HG02938 (cell line): ENCODE measurements at regions not wholly inside any gene's neighbourhood (a gene's known extent, or its start where the extent isn't known, plus 50 kb on each side); places are given as distances from the start of the nearest gene placed in this dataset.
"Not testable (repeated sequence)": the region's sequence is repeated elsewhere in the genome, so short reads cannot be mapped to it uniquely, and the experiment has no call there.

Experiments used
- ATAC-seq: cut with Tn5 transposase; IDR thresholded peaks from one replicate; pipeline ENCODE4 v1.9.1; 2021; ENCODE audit warnings: mild to moderate bottlenecking, moderate library complexity; ENCODE audit not compliant: unreplicated experiment

GRCh38 chr15:69755551-69756310 is 303.1 kb downstream of the RPLP1 start:
- ATAC-seq = peak; percentile 85

GRCh38 chr15:69756440-69756839 is 303.8 kb downstream of the RPLP1 start:
- ATAC-seq = no peak

GRCh38 chr15:69757186-69757585 is 304.6 kb downstream of the RPLP1 start:
- no peak for ATAC-seq

GRCh38 chr15:69758291-69758771 is 305.7 kb downstream of the RPLP1 start:
- ATAC-seq = no peak

GRCh38 chr15:69758810-69759790 is 306.5 kb downstream of the RPLP1 start:
- peak; percentile 37 for ATAC-seq

GRCh38 chr15:69760258-69760845 is 307.7 kb downstream of the RPLP1 start:
- no peak for ATAC-seq

GRCh38 chr15:69760890-69761568 is 308.4 kb downstream of the RPLP1 start:
- peak; percentile 55 for ATAC-seq

- ATAC-seq = no peak
These were observed 309.9 kb downstream of the RPLP1 start for GRCh38 chr15:69762373-69763148.

GRCh38 chr15:69763831-69764230 is 311.2 kb downstream of the RPLP1 start:
- no peak for ATAC-seq

- no peak for ATAC-seq
These were observed 313.5 kb downstream of the RPLP1 start for GRCh38 chr15:69766156-69766555.

- no peak for ATAC-seq
These were observed 314.6 kb downstream of the RPLP1 start for GRCh38 chr15:69767191-69767590.

- ATAC-seq = not testable (repeated sequence)
These were observed 316.7 kb downstream of the RPLP1 start for GRCh38 chr15:69769336-69769735.

- not testable (repeated sequence) for ATAC-seq
These were observed 321.6 kb downstream of the RPLP1 start for GRCh38 chr15:69774258-69774657.

- ATAC-seq = not testable (repeated sequence)
These were observed 322.1 kb downstream of the RPLP1 start for GRCh38 chr15:69774711-69775110.

- no peak for ATAC-seq
These were observed 320.4 kb downstream of the TLE3 start for GRCh38 chr15:69777356-69777755.

- ATAC-seq = no peak
These were observed 317.3 kb downstream of the TLE3 start for GRCh38 chr15:69780374-69780773.

GRCh38 chr15:69780981-69781380 is 316.7 kb downstream of the TLE3 start:
- no peak for ATAC-seq

- no peak for ATAC-seq
These were observed 316.1 kb downstream of the TLE3 start for GRCh38 chr15:69781411-69782125.

- no peak for ATAC-seq
These were observed 315.5 kb downstream of the TLE3 start for GRCh38 chr15:69782139-69782658.
